T-helper 2 cell treated with Interferon-gamma antibody and Interleukin-4, amounts not matched to agents 5 μg/mL and 100 μg/mL, for 36 hours (primary cell): ENCODE measurements at regions not wholly inside any gene's neighbourhood (a gene's known extent, or its start where the extent isn't known, plus 50 kb on each side); places are given as distances from the start of the nearest gene placed in this dataset.

Source experiments
- DNase-seq: peaks from one replicate; pipeline ENCODE4 v3.0.0; 2021; ENCODE audit warnings: low spot score
- H3K27ac Mint-ChIP-seq: one replicate; pipeline ENCODE4 v1.8.0; 2021; ENCODE audit warnings: mild to moderate bottlenecking, mixed read lengths
- H3K27me3 Mint-ChIP-seq: one replicate; pipeline ENCODE4 v1.8.0; 2021; ENCODE audit warnings: low read depth, mixed read lengths
- H3K36me3 Mint-ChIP-seq: one replicate; pipeline ENCODE4 v1.8.0; 2021; ENCODE audit warnings: low read depth, mixed read lengths
- H3K4me1 Mint-ChIP-seq: one replicate; pipeline ENCODE4 v1.8.0; 2021; ENCODE audit warnings: low read depth, mixed read lengths
- H3K4me3 Mint-ChIP-seq: one replicate; pipeline ENCODE4 v1.8.0; 2022; ENCODE audit warnings: mild to moderate bottlenecking, moderate library complexity, mixed read lengths
- H3K9me3 Mint-ChIP-seq: one replicate; pipeline ENCODE4 v1.8.0; 2021; ENCODE audit warnings: mixed read lengths

- Mint-ChIP-seq H3K36me3 (no peaks in the 10 kb centered on the region), H3K27ac (no peak overlapping the region), H3K27me3 (no peaks in the 10 kb centered on the region), H3K4me3 (no peak overlapping the region), H3K4me1 (no peaks in the 10 kb centered on the region), H3K9me3 (no peaks in the 10 kb centered on the region)
- no peak for DNase-seq
These were observed 231.4 kb upstream of the WSCD1 start for GRCh38 chr17:5838661-5839300.

- no peak overlapping the region for H3K27ac Mint-ChIP-seq
- no peaks in the 10 kb centered on the region for H3K27me3 Mint-ChIP-seq
- H3K9me3 Mint-ChIP-seq = no peaks in the 10 kb centered on the region
These were observed 229.2 kb upstream of the WSCD1 start for GRCh38 chr17:5840811-5841446.

GRCh38 chr17:5841862-5842261, 228.3 kb upstream of the WSCD1 start:
- Mint-ChIP-seq H3K4me3 (no peak overlapping the region), H3K4me1 (no peaks in the 10 kb centered on the region), H3K36me3 (no peaks in the 10 kb centered on the region), H3K27me3 (no peaks in the 10 kb centered on the region), H3K9me3 (no peaks in the 10 kb centered on the region), H3K27ac (no peak overlapping the region)
- no peak for DNase-seq

More at GRCh38 chr17:5840811-5841446, 229.2 kb upstream of the WSCD1 start:
- DNase-seq = no peak
- H3K4me1 Mint-ChIP-seq = no peaks in the 10 kb centered on the region
- no peak overlapping the region for H3K4me3 Mint-ChIP-seq
- H3K36me3 Mint-ChIP-seq = no peaks in the 10 kb centered on the region

- DNase-seq = no peak
These were observed 226.7 kb upstream of the WSCD1 start for GRCh38 chr17:5843366-5844026.

GRCh38 chr17:5846001-5846400, 224.2 kb upstream of the WSCD1 start:
- DNase-seq = no peak
- no peaks in the 10 kb centered on the region for H3K4me1 Mint-ChIP-seq
- H3K27ac Mint-ChIP-seq = no peak overlapping the region
- H3K4me3 Mint-ChIP-seq = no peak overlapping the region
- no peaks in the 10 kb centered on the region for H3K27me3 Mint-ChIP-seq
- no peaks in the 10 kb centered on the region for H3K9me3 Mint-ChIP-seq
- no peaks in the 10 kb centered on the region for H3K36me3 Mint-ChIP-seq

More at GRCh38 chr17:5843366-5844026, 226.7 kb upstream of the WSCD1 start:
- Mint-ChIP-seq H3K27ac (no peak overlapping the region), H3K36me3 (no peaks in the 10 kb centered on the region), H3K4me1 (no peaks in the 10 kb centered on the region), H3K4me3 (no peak overlapping the region), H3K9me3 (no peaks in the 10 kb centered on the region), H3K27me3 (no peaks in the 10 kb centered on the region)

GRCh38 chr17:5854871-5855554, 215.2 kb upstream of the WSCD1 start:
- Mint-ChIP-seq H3K4me3 (no peak overlapping the region), H3K27me3 (no peaks in the 10 kb centered on the region), H3K4me1 (no peaks in the 10 kb centered on the region), H3K27ac (no peak overlapping the region), H3K36me3 (no peaks in the 10 kb centered on the region), H3K9me3 (no peaks in the 10 kb centered on the region)
- DNase-seq = no peak

GRCh38 chr17:5861246-5861645, 208.9 kb upstream of the WSCD1 start:
- H3K27ac Mint-ChIP-seq = no peak overlapping the region
- H3K36me3 Mint-ChIP-seq = no peaks in the 10 kb centered on the region
- DNase-seq = no peak
- H3K4me1 Mint-ChIP-seq = no peaks in the 10 kb centered on the region
- H3K4me3 Mint-ChIP-seq = no peak overlapping the region
- no peaks in the 10 kb centered on the region for H3K9me3 Mint-ChIP-seq
- H3K27me3 Mint-ChIP-seq = peaks cover 3% of the 10 kb centered on the region

GRCh38 chr17:5861854-5862253, 208.3 kb upstream of the WSCD1 start:
- no peaks in the 10 kb centered on the region for H3K9me3 Mint-ChIP-seq
- no peak overlapping the region for H3K27ac Mint-ChIP-seq
- H3K36me3 Mint-ChIP-seq = no peaks in the 10 kb centered on the region
- no peak overlapping the region for H3K4me3 Mint-ChIP-seq
- DNase-seq = no peak
- H3K4me1 Mint-ChIP-seq = no peaks in the 10 kb centered on the region
- peaks cover 3% of the 10 kb centered on the region for H3K27me3 Mint-ChIP-seq

GRCh38 chr17:5862395-5862794, 207.8 kb upstream of the WSCD1 start:
- Mint-ChIP-seq H3K36me3 (no peaks in the 10 kb centered on the region), H3K27ac (no peak overlapping the region), H3K27me3 (peaks cover 3% of the 10 kb centered on the region), H3K4me1 (no peaks in the 10 kb centered on the region), H3K9me3 (no peaks in the 10 kb centered on the region), H3K4me3 (no peak overlapping the region)
- DNase-seq = no peak

GRCh38 chr17:5864741-5865657, 205.2 kb upstream of the WSCD1 start:
- H3K9me3 Mint-ChIP-seq = no peaks in the 10 kb centered on the region
- no peak overlapping the region for H3K27ac Mint-ChIP-seq
- DNase-seq = no peak
- H3K36me3 Mint-ChIP-seq = no peaks in the 10 kb centered on the region
- H3K4me1 Mint-ChIP-seq = no peaks in the 10 kb centered on the region
- H3K27me3 Mint-ChIP-seq = peaks cover 3% of the 10 kb centered on the region
- H3K4me3 Mint-ChIP-seq = no peak overlapping the region

- H3K4me3 Mint-ChIP-seq = no peak overlapping the region
- no peak overlapping the region for H3K27ac Mint-ChIP-seq
- DNase-seq = no peak
- no peaks in the 10 kb centered on the region for H3K9me3 Mint-ChIP-seq
- no peaks in the 10 kb centered on the region for H3K36me3 Mint-ChIP-seq
- H3K27me3 Mint-ChIP-seq = peaks cover 3% of the 10 kb centered on the region
- H3K4me1 Mint-ChIP-seq = no peaks in the 10 kb centered on the region
These were observed 203.2 kb upstream of the WSCD1 start for GRCh38 chr17:5866978-5867377.

GRCh38 chr17:5869041-5869745, 201.0 kb upstream of the WSCD1 start:
- H3K9me3 Mint-ChIP-seq = no peaks in the 10 kb centered on the region
- H3K27me3 Mint-ChIP-seq = no peaks in the 10 kb centered on the region
- H3K36me3 Mint-ChIP-seq = no peaks in the 10 kb centered on the region
- no peak overlapping the region for H3K4me3 Mint-ChIP-seq
- H3K4me1 Mint-ChIP-seq = no peaks in the 10 kb centered on the region
- no peak for DNase-seq
- no peak overlapping the region for H3K27ac Mint-ChIP-seq
